ENCODE measurements at regions not wholly inside any gene's neighbourhood (a gene's known extent, or its start where the extent isn't known, plus 50 kb on each side); places are given as distances from the start of the nearest gene placed in this dataset.

DNA sequence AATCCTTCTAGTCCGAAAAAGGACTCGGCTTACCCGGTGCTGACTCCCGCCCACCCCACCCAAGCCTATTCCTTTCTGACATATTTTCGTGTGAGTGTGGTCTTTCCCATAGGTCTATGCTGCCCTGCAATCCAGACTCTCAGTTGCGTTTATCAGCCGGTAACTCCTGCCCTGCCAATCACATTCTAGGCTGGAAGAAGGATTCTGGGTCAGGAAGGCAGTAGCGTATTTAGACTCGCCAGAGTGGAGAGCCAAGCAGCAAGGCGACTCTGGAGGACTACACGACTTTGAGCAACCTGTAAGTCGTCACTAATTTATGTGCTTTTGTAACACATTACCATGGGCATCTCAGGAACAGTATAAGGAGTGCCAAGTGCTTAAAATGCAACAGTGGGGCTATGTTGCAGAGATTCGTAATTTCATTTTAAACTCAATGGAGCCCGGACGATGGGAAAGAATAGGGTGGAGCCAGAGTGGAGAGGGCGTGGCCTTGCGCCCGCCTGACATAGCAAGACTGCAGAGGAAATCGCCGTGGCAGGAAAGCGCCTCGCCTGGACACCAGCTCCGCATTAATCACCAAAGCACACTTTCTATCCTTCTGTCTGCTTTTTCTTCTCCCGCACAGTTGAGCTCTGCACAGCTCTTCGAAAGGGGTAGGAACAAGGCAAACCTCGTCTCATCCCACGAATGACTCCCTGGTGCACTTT lies 1044.2 kb downstream of the AGBL1 start:
- Histone ChIP-seq H3K4me1 (ENCODE audit: insufficient read depth, low read length) (no peaks in the 10 kb centered on the region), H4K20me1 (ENCODE audit: insufficient read depth, low read length) (no peaks in the 10 kb centered on the region), H3K27ac (ENCODE audit: extremely low read length, insufficient read depth, low read length) (no peak overlapping the region), H3K9me3 (ENCODE audit: low read length) (peaks cover 88% of the 10 kb centered on the region), H3K4me3 (replicated peaks in 1 of 3; ENCODE audit: insufficient read depth in 1 of 3, low read depth in 2 of 3, low read length in 3 of 3) (no peak overlapping the region), H3K9ac (ENCODE audit: insufficient read depth, low read depth, low read length) (no peak overlapping the region), H3K36me3 (replicated peaks in 1 of 2; ENCODE audit: control insufficient read depth in 1 of 2, insufficient read depth in 2 of 2, low read length in 2 of 2) (no peaks in the 10 kb centered on the region), H3K4me2 (ENCODE audit: low read depth, low read length) (no peak overlapping the region), H2AFZ (ENCODE audit: low read length) (no peak overlapping the region), H3K27me3 (ENCODE audit: control insufficient read depth in 1 of 2, insufficient read depth in 2 of 2, low read length in 2 of 2) (no peaks in the 10 kb centered on the region), H3K79me2 (ENCODE audit: insufficient read depth, low read length) (no peaks in the 10 kb centered on the region)
- TF ChIP-seq ZNF652 (CRISPR knock-in tag; IDR thresholded peaks at IDR 0.05; ENCODE audit: borderline replicate concordance, low read depth) (no peak), ZNF431 (CRISPR knock-in tag; IDR thresholded peaks at IDR 0.05; ENCODE audit: borderline replicate concordance, low read depth) (no peak), ARNT (IDR thresholded peaks at IDR 0.05) (no peak), STAT6 (CRISPR knock-in tag; IDR thresholded peaks at IDR 0.05; ENCODE audit: borderline replicate concordance) (no peak), JDP2 (CRISPR knock-in tag; IDR thresholded peaks at IDR 0.05; ENCODE audit: borderline replicate concordance) (no peak), ADNP (CRISPR knock-in tag; IDR thresholded peaks at IDR 0.05) (no peak), ZNF292 (CRISPR knock-in tag; IDR thresholded peaks at IDR 0.05; ENCODE audit: borderline replicate concordance, low read depth) (no peak), ZNF30 (CRISPR knock-in tag; IDR thresholded peaks at IDR 0.05) (no peak), CHD4 (IDR thresholded peaks at IDR 0.05; ENCODE audit: borderline replicate concordance, low read length) (no peak)
- BruUV-seq (replicated peaks): no TSS peak
- ChIA-PET POLR2A (no interaction called here), CTCF (ENCODE audit: low intra/inter-chr PET ratio, low total read pairs) (no interaction called here)
- DNase-seq (ENCODE audit: low spot score) (no peak), ATAC-seq (no peak), FAIRE-seq (no peak)
- intact Hi-C loops (cut with micrococcal nuclease; ENCODE audit: unreplicated experiment) (no loop called here), in situ Hi-C loops (cut with HindIII; ENCODE audit: extremely low pct_ligation_motif_present, low pct_unique_long_range_greater_than_20kb) (no loop called here)
- 30% methylated on average over 26 of the region's 27 CpGs for WGBS (ENCODE audit: low lambda C conversion rate)

Measured in HepG2 (cell line).